Fibroblast of skin of back (primary cell): ENCODE measurements at regions not wholly inside any gene's neighbourhood (a gene's known extent, or its start where the extent isn't known, plus 50 kb on each side); places are given as distances from the start of the nearest gene placed in this dataset.

Experiments
- DNase-seq: peaks from one replicate; pipeline ENCODE4 v3.0.0-alpha.2; 2013

- DNase-seq: no peak
Measured at GRCh38 chr11:96614846-96615245, 225.0 kb downstream of the JRKL start.

GRCh38 chr11:96620464-96621044, 230.7 kb downstream of the JRKL start:
- DNase-seq: no peak

DNA sequence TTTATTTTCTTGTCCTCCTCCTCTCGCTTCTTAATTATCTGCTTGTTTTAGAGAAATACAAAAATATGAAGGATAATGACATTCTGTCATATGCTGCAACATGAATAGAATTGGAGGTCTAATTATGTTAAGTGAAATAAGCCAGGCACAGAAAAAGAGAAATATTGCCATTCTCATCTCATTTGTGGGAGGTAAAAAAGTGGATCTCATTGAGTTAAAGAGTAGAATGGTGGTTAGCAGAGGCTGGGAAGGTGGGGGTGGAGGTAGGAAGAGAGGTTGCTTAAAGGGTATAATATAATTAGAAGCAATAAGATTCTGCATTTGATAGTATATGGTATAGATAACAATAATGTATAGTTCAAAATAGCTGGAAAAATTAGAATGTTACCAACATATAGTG, 231.3 kb downstream of the JRKL start:
- no peak for DNase-seq

DNA sequence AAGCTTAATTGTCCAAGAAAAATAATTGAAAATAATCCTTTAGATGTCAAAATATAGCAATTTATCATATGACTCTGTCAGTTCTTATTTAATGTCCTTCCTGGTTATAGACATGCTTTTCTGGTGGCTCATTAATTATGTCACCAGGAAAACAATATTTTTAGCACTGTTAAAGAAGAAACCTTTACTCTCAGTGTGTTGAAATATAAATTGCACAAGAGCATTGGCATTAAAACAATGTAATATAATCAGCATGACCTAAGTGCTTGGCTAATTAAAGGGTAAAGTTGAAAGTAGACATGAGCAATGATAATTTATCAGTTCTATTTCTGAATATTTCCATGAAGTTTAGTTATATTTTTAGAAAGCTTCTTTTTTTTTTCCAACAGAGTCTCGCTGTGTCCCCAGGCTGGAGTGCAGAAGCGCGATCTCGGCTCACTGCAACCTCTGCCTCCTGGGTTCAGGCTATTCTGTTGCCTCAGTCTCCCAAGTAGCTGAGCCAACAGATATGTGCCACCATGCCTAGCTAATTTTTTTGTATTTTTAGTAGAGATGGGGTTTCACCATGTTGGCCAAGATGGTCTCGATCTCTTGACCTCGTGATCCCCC, 232.3 kb downstream of the JRKL start:
- no peak for DNase-seq

GRCh38 chr11:96624126-96624525, 234.3 kb downstream of the JRKL start:
- no peak for DNase-seq

GRCh38 chr11:96627376-96627775, 237.6 kb downstream of the JRKL start:
- no peak for DNase-seq

DNA sequence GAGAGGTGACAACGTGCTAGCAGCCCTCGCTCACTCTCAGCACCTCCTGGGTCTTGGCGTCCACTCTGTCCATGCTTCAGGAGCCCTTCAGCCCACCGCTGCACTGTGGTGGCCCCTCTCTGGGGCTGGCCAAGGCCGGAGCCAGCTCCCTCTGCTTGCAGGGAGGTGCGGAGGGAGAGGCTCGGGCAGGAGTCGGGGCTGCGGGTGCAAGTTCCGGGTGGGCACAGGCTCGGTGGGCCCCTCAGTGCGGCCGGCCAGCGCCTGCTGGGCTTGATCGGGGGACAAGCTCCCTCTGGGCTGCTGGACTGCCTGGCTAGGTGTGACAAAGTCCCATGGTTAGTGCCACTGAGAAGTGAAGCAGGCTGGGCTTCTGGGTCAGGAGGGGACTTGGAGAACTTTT, 245.8 kb downstream of the JRKL start:
- no peak for DNase-seq

- no peak for DNase-seq
Measured at GRCh38 chr11:96641261-96641660, 251.4 kb downstream of the JRKL start.

DNA sequence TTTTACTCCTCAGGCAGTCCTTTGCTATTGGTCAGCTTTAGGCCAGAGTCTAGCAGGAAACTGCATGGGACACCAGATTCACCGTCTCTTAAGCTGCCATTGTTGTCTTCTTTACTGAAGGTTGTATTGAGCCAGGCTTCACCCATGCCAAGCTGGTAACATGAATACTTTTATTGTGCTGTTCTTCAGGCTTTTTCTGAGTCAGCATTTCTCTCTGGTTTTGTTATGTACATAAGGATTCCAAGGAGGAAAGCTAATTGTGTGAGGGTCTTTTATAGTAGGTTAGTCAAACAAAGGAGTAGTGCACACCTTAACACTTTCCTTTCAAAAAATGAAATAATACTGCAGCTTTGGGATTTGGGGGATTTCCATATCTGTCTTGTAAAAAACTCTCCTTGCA, 252.8 kb downstream of the JRKL start:
- no peak for DNase-seq

- no peak for DNase-seq
Measured at GRCh38 chr11:96643173-96643572, 253.4 kb downstream of the JRKL start.

- DNase-seq: no peak
Measured at GRCh38 chr11:96647621-96648020, 257.8 kb downstream of the JRKL start.

GRCh38 chr11:96648991-96649390, 259.2 kb downstream of the JRKL start:
- no peak for DNase-seq

DNA sequence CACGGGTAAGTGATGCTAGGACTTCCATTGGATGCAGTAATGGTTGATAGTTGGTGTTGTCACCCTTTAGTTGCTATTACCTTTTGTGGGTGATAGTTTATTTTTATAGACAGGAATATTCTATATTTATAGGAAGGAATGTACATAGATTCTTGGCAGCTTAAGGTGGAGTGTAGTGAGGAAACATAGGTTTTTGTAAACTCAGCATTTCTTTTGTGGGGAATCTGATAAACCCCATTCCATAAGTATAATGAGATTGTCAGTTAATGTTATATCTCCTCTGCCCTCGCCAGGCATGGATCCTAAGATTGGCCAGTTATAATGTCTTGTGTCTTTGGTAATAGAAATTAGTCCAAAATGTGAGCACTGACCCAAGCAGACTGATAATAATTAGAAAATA, 262.7 kb downstream of the JRKL start:
- DNase-seq: no peak

DNA sequence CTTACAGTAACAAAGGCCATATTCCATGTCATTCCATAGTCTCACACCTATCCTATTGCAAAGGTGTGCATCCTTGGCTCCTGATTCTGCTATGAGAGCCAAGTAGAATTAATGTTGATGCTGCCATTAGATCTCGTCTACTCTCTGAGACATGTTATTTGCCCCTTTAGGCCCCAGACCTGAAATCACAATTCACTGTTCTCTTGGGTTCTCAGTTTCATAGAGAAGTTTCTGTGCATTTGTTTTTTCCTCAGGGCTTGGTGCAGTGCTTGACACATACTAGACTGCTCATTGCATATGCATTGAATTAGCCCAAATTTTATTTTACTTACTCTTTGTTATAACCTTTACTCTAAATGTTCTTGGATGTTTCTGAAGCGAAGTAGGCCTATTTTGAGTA, 265.7 kb downstream of the JRKL start:
- no peak for DNase-seq

- no peak for DNase-seq
Measured at GRCh38 chr11:96658436-96658835, 268.6 kb downstream of the JRKL start.

DNA sequence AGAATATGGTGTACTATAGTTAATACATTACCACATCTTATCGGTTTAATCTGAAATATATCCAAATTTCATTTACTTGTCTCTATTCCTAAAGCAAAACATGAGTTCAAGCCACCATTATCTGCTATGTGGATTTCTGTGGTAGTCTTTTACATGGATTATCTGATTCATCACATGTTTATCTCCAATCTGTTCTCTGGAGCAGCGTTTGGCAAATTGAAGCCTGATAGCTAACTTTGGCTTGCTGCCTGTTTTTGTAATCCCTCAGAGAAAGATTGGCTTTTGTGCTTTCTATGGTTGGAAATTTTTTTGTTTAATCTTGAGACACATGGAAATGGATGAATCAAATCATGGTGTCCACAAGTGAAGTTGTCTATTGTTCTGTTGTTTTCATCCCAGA, 274.3 kb downstream of the JRKL start:
- DNase-seq: no peak

- DNase-seq: no peak
Measured at GRCh38 chr11:96680211-96681018, 290.6 kb downstream of the JRKL start.

DNA sequence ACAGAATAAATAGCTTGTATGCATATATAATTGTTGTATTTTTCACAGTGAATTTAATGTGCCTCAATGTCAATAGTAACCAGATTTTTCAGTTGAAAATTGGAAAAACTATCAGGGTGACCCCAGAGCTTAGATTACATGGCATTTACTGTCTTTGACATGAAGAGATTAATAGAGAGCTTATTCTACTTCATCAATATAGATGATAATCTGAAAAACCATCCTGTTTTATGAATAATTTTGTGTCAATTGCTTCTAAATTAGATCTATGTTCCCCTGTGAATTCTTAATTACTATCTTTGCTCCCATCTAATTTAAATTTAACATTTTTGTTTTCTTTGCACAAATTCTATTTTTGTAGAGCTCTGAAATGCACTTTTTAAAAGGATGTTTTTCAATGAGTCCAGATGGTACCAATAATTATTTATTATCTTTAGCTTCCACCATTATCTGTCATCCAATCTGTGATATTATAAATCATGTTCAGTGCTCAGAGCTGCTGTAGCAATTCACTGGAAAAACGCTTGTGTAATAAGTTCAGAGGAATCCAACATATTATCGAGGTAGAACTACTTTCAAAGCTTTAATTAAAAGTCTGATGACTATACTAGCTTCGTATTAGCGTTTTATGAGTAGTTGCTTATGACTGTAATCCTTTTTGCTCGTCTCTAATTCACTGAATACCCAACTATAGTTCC, 291.4 kb downstream of the JRKL start:
- DNase-seq: no peak

GRCh38 chr11:96694338-96694737, 304.5 kb downstream of the JRKL start:
- no peak for DNase-seq

- DNase-seq: no peak
Measured at GRCh38 chr11:96696731-96697130, 306.9 kb downstream of the JRKL start.

DNA sequence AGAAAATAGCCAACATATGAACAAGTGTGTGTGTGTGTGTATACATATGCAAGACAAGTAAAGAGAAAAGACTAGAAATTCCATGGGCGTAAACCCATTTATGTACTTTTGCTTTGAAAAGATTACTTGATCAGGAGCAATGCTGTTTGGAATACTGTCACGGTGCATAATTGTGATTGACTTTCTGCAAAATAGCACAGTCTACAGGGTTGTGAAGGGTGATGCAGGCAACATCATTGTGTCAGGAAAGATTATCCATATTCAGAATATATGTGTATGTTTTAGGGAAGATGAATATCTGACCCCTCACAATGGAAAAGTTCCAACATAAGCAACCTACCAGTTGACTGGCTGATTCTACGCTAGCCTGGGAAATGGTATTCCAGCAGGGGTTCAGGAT, 307.7 kb downstream of the JRKL start:
- no peak for DNase-seq

DNA sequence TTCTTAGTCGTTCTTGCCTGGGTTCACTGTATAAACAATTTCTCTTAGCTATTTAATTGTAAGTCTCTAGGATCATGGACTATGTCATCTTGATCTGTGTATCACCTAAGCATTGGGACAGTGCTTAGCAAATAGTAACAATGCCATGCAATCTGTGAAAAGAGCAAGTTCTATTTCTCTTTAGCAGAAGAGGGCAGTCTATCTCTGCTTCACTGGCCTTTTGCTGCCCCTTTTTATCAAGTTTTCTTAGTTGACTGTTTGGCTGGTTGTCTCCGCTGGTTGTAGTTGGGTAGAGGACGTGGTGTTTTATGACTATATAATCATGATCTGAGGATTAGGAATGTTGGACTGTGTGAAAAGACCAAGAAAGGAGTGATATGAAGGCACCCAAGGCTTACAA, 315.0 kb downstream of the JRKL start:
- DNase-seq: no peak

DNA sequence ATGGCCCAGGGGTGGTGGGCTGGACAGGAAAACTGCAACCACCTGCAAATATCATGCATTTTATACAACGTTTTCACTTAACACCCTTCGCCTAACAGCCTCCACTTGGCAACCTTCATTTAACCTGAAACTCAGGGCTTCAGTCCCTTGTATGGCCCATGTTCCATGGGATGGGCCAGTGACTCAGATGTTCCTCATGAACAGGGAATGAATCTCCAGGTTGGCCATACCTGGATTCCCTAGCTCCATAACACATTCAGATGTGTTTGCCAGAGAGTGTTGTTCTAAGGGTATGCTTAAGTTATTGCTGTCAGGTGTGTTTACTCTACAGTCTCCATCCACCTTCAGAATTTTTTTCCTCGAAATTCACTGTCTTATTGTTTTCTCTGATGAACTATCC, 316.9 kb downstream of the JRKL start:
- DNase-seq: no peak

- no peak for DNase-seq
Measured at GRCh38 chr11:96707273-96707672, 317.5 kb downstream of the JRKL start.
